LNCaP clone FGC (cell line): ENCODE measurements at regions not wholly inside any gene's neighbourhood (a gene's known extent, or its start where the extent isn't known, plus 50 kb on each side); places are given as distances from the start of the nearest gene placed in this dataset.

Experiments
- DNase-seq: peaks from one replicate; pipeline ENCODE4 v3.0.0-alpha.2; 2011; ENCODE audit warnings: low read depth
- H3K4me3 ChIP-seq: 2 replicates; pipeline ENCODE4 v1.5.1; 2011; ENCODE audit warnings: mild to moderate bottlenecking, low read depth, low read length, control low read depth
- TF ChIP-seq, protein P1 (sequence below): IDR thresholded peaks from 2 replicates; pipeline ENCODE4 v1.5.1; 2012; ENCODE audit warnings: mild to moderate bottlenecking; ENCODE audit not compliant: control insufficient read depth, insufficient read depth; ENCODE audit errors: extremely low read depth

- H3K4me3 ChIP-seq = no peak overlapping the region
- TF ChIP-seq, protein P1, sequence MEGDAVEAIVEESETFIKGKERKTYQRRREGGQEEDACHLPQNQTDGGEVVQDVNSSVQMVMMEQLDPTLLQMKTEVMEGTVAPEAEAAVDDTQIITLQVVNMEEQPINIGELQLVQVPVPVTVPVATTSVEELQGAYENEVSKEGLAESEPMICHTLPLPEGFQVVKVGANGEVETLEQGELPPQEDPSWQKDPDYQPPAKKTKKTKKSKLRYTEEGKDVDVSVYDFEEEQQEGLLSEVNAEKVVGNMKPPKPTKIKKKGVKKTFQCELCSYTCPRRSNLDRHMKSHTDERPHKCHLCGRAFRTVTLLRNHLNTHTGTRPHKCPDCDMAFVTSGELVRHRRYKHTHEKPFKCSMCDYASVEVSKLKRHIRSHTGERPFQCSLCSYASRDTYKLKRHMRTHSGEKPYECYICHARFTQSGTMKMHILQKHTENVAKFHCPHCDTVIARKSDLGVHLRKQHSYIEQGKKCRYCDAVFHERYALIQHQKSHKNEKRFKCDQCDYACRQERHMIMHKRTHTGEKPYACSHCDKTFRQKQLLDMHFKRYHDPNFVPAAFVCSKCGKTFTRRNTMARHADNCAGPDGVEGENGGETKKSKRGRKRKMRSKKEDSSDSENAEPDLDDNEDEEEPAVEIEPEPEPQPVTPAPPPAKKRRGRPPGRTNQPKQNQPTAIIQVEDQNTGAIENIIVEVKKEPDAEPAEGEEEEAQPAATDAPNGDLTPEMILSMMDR = no peak
- DNase-seq = no peak
Observed at GRCh38 chr13:53601113-53601512, 572.5 kb downstream of the OLFM4 start.

- H3K4me3 ChIP-seq = no peak overlapping the region
- peak; percentile 62 for DNase-seq
- TF ChIP-seq, protein P1 = no peak
Observed at GRCh38 chr13:53605326-53605725, 576.7 kb downstream of the OLFM4 start.

- TF ChIP-seq, protein P1 = no peak
- DNase-seq = no peak
- no peak overlapping the region for H3K4me3 ChIP-seq
Observed at GRCh38 chr13:53612200-53612599, 583.6 kb downstream of the OLFM4 start.

DNA sequence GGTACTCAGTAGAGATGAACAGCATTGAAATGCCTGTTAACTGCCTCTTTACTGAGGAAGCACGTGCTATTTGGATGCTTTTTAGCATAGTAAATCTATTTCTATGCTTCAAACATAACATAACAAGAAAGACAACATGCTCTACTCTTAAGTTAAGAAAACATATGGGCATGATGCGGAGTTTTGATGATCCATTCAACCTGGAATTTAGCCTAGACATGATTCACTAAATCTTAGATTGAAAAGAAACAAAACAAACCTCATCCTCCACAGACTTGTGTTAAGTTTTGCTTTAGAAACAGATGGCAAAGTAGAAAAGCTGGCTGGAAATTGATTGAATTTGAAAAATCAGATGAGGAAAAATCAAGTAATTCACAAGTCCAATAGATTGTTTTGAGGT lies 593.8 kb downstream of the OLFM4 start:
- TF ChIP-seq, protein P1 = no peak
- no peak for DNase-seq
- H3K4me3 ChIP-seq = no peak overlapping the region

- TF ChIP-seq, protein P1 = no peak
- no peak for DNase-seq
- H3K4me3 ChIP-seq = no peak overlapping the region
Observed at GRCh38 chr13:53623146-53623545, 594.5 kb downstream of the OLFM4 start.

GRCh38 chr13:53631511-53631910 lies 602.9 kb downstream of the OLFM4 start:
- no peak for DNase-seq
- TF ChIP-seq, protein P1 = no peak
- H3K4me3 ChIP-seq = no peak overlapping the region

GRCh38 chr13:53638040-53638439 lies 609.4 kb downstream of the OLFM4 start:
- TF ChIP-seq, protein P1 = no peak
- DNase-seq = no peak
- no peak overlapping the region for H3K4me3 ChIP-seq
